H1 (cell line): ENCODE measurements at regions not wholly inside any gene's neighbourhood (a gene's known extent, or its start where the extent isn't known, plus 50 kb on each side); places are given as distances from the start of the nearest gene placed in this dataset.

Source experiments
- CTCF ChIA-PET: fragments of 300-600 bp; sonication (Branson Sonifier 250); formaldehyde crosslinking; loops from one replicate; lab custom pipeline; 2021; ENCODE audit not compliant: partially characterized antibody; lab: Charles Lee
- POLR2A ChIA-PET: fragments of 300-600 bp; sonication (Branson Sonifier 250); formaldehyde crosslinking; loops from one replicate; lab custom pipeline; 2021; ENCODE audit warnings: inconsistent platforms; ENCODE audit not compliant: partially characterized antibody; lab: Charles Lee
- DNase-seq, 2 experiments: peaks; one replicate each; pipeline versions ENCODE4 v3.0.0 to v3.0.0-alpha.2; 2010 to 2022; ENCODE audit warnings: low spot score in 2 of 2, low read depth in 1 of 2, mixed read lengths in 1 of 2
- FAIRE-seq: peaks from 2 replicates; lab custom pipeline; 2011; peaks lifted over from hg19 to GRCh38; lab: Jason Lieb, UNC
- H2AFZ ChIP-seq: 2 replicates; pipeline ENCODE4 v1.8.1; 2012; ENCODE audit warnings: low read length, inconsistent platforms
- H2AK5ac ChIP-seq: 2 replicates; pipeline ENCODE4 v1.6.1; 2013; ENCODE audit warnings: low read depth, low read length
- H2BK120ac ChIP-seq: replicated peaks from 2 replicates; pipeline ENCODE3; 2013; ENCODE audit warnings: low read depth, low read length, inconsistent platforms
- H2BK12ac ChIP-seq: 2 replicates; pipeline ENCODE4 v1.6.1; 2013; ENCODE audit warnings: low read depth, low read length
- H2BK15ac ChIP-seq: 2 replicates; pipeline ENCODE4 v1.6.1; 2013; ENCODE audit warnings: low read length
- H2BK20ac ChIP-seq: 2 replicates; pipeline ENCODE4 v1.6.1; 2013; ENCODE audit warnings: low read length
- H2BK5ac ChIP-seq: 2 replicates; pipeline ENCODE4 v1.6.1; 2013; ENCODE audit warnings: low read depth, low read length
- H3K14ac ChIP-seq: 2 replicates; pipeline ENCODE4 v1.6.1; 2013; ENCODE audit warnings: inconsistent platforms; ENCODE audit not compliant: insufficient read length
- H3K18ac ChIP-seq: 2 replicates; pipeline ENCODE4 v1.6.1; 2013; ENCODE audit warnings: low read length; ENCODE audit errors: extremely low read depth
- H3K23ac ChIP-seq: 2 replicates; pipeline ENCODE4 v1.6.1; 2013; ENCODE audit warnings: inconsistent platforms; ENCODE audit not compliant: insufficient read length
- H3K23me2 ChIP-seq: 2 replicates; pipeline ENCODE4 v1.6.1; 2013; ENCODE audit warnings: low read depth, low read length
- H3K27ac ChIP-seq: 2 replicates; pipeline ENCODE4 v1.6.1; 2011; ENCODE audit warnings: low read depth, low read length, inconsistent platforms
- H3K27me3 ChIP-seq, 4 experiments: replicated peaks in 1 of 4; 1 replicate in 1 of 4; 2 replicates in 3 of 4; pipeline versions ENCODE4 v1.6.1 to v1.8.1; 2011 to 2013; ENCODE audit warnings: low read length in 3 of 4, mild to moderate bottlenecking in 3 of 4, inconsistent platforms in 2 of 4, mixed read lengths in 2 of 4, moderate library complexity in 1 of 4; ENCODE audit not compliant: control insufficient read depth in 3 of 4, insufficient read depth in 3 of 4; ENCODE audit errors: extremely low read depth in 1 of 4
- H3K36me3 ChIP-seq, 4 experiments: 2 replicates each; pipeline versions ENCODE4 v1.6.1 to v1.8.1; 2011 to 2013; ENCODE audit warnings: mild to moderate bottlenecking in 4 of 4, low read length in 3 of 4, moderate library complexity in 2 of 4, control low read depth in 1 of 4, inconsistent platforms in 1 of 4; ENCODE audit not compliant: insufficient read depth in 4 of 4, control insufficient read depth in 2 of 4
- H3K4ac ChIP-seq: replicated peaks from 2 replicates; pipeline ENCODE3; 2013; ENCODE audit warnings: low read length, low read depth, mixed read lengths, inconsistent platforms; ENCODE audit not compliant: insufficient read length
- H3K4me1 ChIP-seq, 4 experiments: replicated peaks in 1 of 4; 1 replicate in 1 of 4; 2 replicates in 3 of 4; pipeline versions ENCODE4 v1.6.1 to v1.8.1; 2011 to 2013; ENCODE audit warnings: low read length in 3 of 4, inconsistent platforms in 2 of 4, mixed read lengths in 1 of 4; ENCODE audit not compliant: insufficient read depth in 4 of 4, control insufficient read depth in 3 of 4
- H3K4me2 ChIP-seq, 2 experiments: 2 replicates each; pipeline versions ENCODE4 v1.6.1 to v1.8.1; 2011 to 2013; ENCODE audit warnings: low read depth in 2 of 2, low read length in 2 of 2, control low read depth in 1 of 2, inconsistent platforms in 1 of 2, mild to moderate bottlenecking in 1 of 2; ENCODE audit not compliant: insufficient read depth in 1 of 2
- H3K4me3 ChIP-seq, 4 experiments: fragments of 200-600, 300-600 bp in 1 of 4; sonication (generic), shearing (Covaris generic), sonication (Bioruptor Twin) in 1 of 4; 2 replicates each; pipeline versions ENCODE4 v1.5.1 to v1.8.1; 2011 to 2016; ENCODE audit warnings: low read length in 4 of 4, low read depth in 3 of 4, control low read depth in 2 of 4, inconsistent platforms in 2 of 4, mild to moderate bottlenecking in 2 of 4, mixed read lengths in 1 of 4, moderate library complexity in 1 of 4; ENCODE audit not compliant: insufficient read depth in 2 of 4; ENCODE audit errors: extremely low read depth in 1 of 4
- H3K56ac ChIP-seq: replicated peaks from 2 replicates; pipeline ENCODE3; 2013; ENCODE audit warnings: low read depth, mild to moderate bottlenecking, mixed read lengths, low read length, inconsistent platforms; ENCODE audit not compliant: insufficient read length
- H3K79me1 ChIP-seq: 2 replicates; pipeline ENCODE4 v1.6.1; 2013; ENCODE audit warnings: low read depth, low read length, control low read depth
- H3K79me2 ChIP-seq, 2 experiments: 2 replicates each; pipeline versions ENCODE4 v1.6.1 to v1.8.1; 2012 to 2013; ENCODE audit warnings: low read length in 2 of 2, mild to moderate bottlenecking in 2 of 2, inconsistent platforms in 1 of 2; ENCODE audit not compliant: insufficient read depth in 2 of 2, control insufficient read depth in 1 of 2
- H3K9ac ChIP-seq, 4 experiments: replicated peaks in 1 of 4; 1 replicate in 1 of 4; 2 replicates in 3 of 4; pipeline versions ENCODE4 v1.6.1 to v1.8.1; 2011 to 2013; ENCODE audit warnings: low read depth in 3 of 4, low read length in 3 of 4, control low read depth in 2 of 4, mild to moderate bottlenecking in 2 of 4, moderate library complexity in 2 of 4, inconsistent platforms in 1 of 4; ENCODE audit errors: extremely low read depth in 1 of 4
- H3K9me3 ChIP-seq, 2 experiments: 2 replicates each; pipeline versions ENCODE4 v1.6.1 to v1.8.1; 2012 to 2013; ENCODE audit warnings: mild to moderate bottlenecking in 2 of 2, moderate library complexity in 2 of 2, control low read depth in 1 of 2, inconsistent platforms in 1 of 2, low read depth in 1 of 2, low read length in 1 of 2, mixed read lengths in 1 of 2; ENCODE audit not compliant: insufficient read depth in 2 of 2
- H4K20me1 ChIP-seq, 2 experiments: replicated peaks in 1 of 2; 2 replicates each; pipeline versions ENCODE3 to v1.8.1; 2011 to 2013; ENCODE audit warnings: inconsistent platforms in 2 of 2, low read length in 2 of 2, mild to moderate bottlenecking in 1 of 2; ENCODE audit not compliant: insufficient read depth in 2 of 2, control insufficient read depth in 1 of 2
- H4K5ac ChIP-seq: 2 replicates; pipeline ENCODE4 v1.6.1; 2013; ENCODE audit warnings: low read length, low read depth, mixed read lengths, inconsistent platforms; ENCODE audit not compliant: insufficient read length
- H4K8ac ChIP-seq: 2 replicates; pipeline ENCODE4 v1.8.0; 2013; ENCODE audit warnings: mild to moderate bottlenecking, moderate library complexity, low read length, inconsistent platforms; ENCODE audit not compliant: insufficient read depth; ENCODE audit errors: extremely low read depth
- H4K91ac ChIP-seq: replicated peaks from 2 replicates; pipeline ENCODE3; 2013; ENCODE audit warnings: low read length, mixed read lengths, inconsistent platforms; ENCODE audit not compliant: insufficient read length
- BCL11A ChIP-seq, 2 experiments: IDR thresholded peaks; one replicate each; pipeline ENCODE4 v1.6.1; 2011; ENCODE audit warnings: low read depth in 2 of 2, low read length in 2 of 2, mild to moderate bottlenecking in 2 of 2
- CEBPB ChIP-seq: IDR thresholded peaks from 2 replicates; pipeline ENCODE4 v1.6.1; 2012; ENCODE audit warnings: low read depth, low read length
- CHD1 ChIP-seq: IDR thresholded peaks from 2 replicates; pipeline ENCODE4 v1.6.1; 2012; ENCODE audit warnings: low read depth, low read length, improper control_type of control experiment
- CTCF ChIP-seq, 3 experiments: IDR thresholded peaks; 1 replicate in 2 of 3; 2 replicates in 1 of 3; pipeline versions ENCODE4 v1.5.1 to v1.6.1; 2011; ENCODE audit warnings: low read length in 3 of 3, mild to moderate bottlenecking in 3 of 3, inconsistent platforms in 2 of 3, low read depth in 1 of 3, moderate library complexity in 1 of 3; ENCODE audit not compliant: insufficient read depth in 1 of 3; ENCODE audit errors: control extremely low read depth in 1 of 3
- NANOG ChIP-seq: IDR thresholded peaks from 2 replicates; pipeline ENCODE4 v1.6.1; 2011; ENCODE audit warnings: low read length, low read depth, mild to moderate bottlenecking, inconsistent platforms; ENCODE audit not compliant: insufficient read depth, poor library complexity, severe bottlenecking
- TAF1 ChIP-seq: IDR thresholded peaks from 2 replicates; pipeline ENCODE4 v1.6.1; 2011; ENCODE audit warnings: mild to moderate bottlenecking, low read depth, low read length
- TAF7 ChIP-seq: optimal IDR thresholded peaks from 2 replicates; pipeline ENCODE3; 2011; ENCODE audit warnings: low read depth, mild to moderate bottlenecking, inconsistent platforms, low read length, moderate library complexity, borderline replicate concordance
- TBP ChIP-seq: IDR thresholded peaks from 2 replicates; pipeline ENCODE4 v1.6.1; 2011; ENCODE audit warnings: low read depth, low read length, improper control_type of control experiment
- TCF12 ChIP-seq: IDR thresholded peaks from 2 replicates; pipeline ENCODE4 v1.6.1; 2011; ENCODE audit warnings: low read depth, mild to moderate bottlenecking, low read length

- Histone ChIP-seq H2AFZ (no peak overlapping the region), H3K4ac (no peak overlapping the region), H3K27me3 (no peaks in the 10 kb centered on the region), H3K27ac (no peak overlapping the region), H3K23me2 (no peaks in the 10 kb centered on the region), H3K4me1 (no peaks in the 10 kb centered on the region), H3K79me2 (no peaks in the 10 kb centered on the region), H3K14ac (no peak overlapping the region), H2BK5ac (no peak overlapping the region), H2AK5ac (no peak overlapping the region), H4K91ac (no peak overlapping the region), H3K9ac (no peak overlapping the region), H2BK120ac (no peak overlapping the region), H3K9me3 (no peaks in the 10 kb centered on the region), H3K56ac (no peak overlapping the region), H2BK15ac (no peak overlapping the region), H2BK20ac (no peak overlapping the region), H3K18ac (no peak overlapping the region), H3K79me1 (no peaks in the 10 kb centered on the region), H3K4me2 (no peak overlapping the region), H3K36me3 (no peaks in the 10 kb centered on the region), H4K5ac (no peak overlapping the region), H3K23ac (no peak overlapping the region), H4K20me1 (no peaks in the 10 kb centered on the region), H4K8ac (no peak overlapping the region), H3K4me3 (no peak overlapping the region), H2BK12ac (no peak overlapping the region)
- FAIRE-seq = no peak
- POLR2A ChIA-PET = no interaction called here
- CTCF ChIA-PET = interaction anchor here (0.6 to 0.8 kb wide), 3 partner anchors 32 to 1353 kb away, joined by 3 to 6 read pairs (median 4); no protein-coding TSS in a partner anchor
- no peak for DNase-seq
- no peak for TF ChIP-seq TBP
- no peak for TF ChIP-seq TAF7
- no peak for TF ChIP-seq CHD1
- TF ChIP-seq CTCF (IDR thresholded peaks at IDR 0.05; ENCODE audit: control extremely low read depth in 1 of 3, insufficient read depth in 1 of 3, low read depth in 1 of 3, low read length in 3 of 3) = no peak
- no peak for TF ChIP-seq TCF12
- no peak for TF ChIP-seq TAF1
- no peak for TF ChIP-seq NANOG
- TF ChIP-seq BCL11A (IDR thresholded peaks at IDR 0.05; ENCODE audit: low read depth in 2 of 2, low read length in 2 of 2) = no peak
- TF ChIP-seq CEBPB = no peak; the same call in 1 of the 2 replicates
Measured at GRCh38 chr14:44029933-44030332, 477.1 kb downstream of the FSCB start.
